Spleen (tissue), 11 donors: ENCODE measurements at regions not wholly inside any gene's neighbourhood (a gene's known extent, or its start where the extent isn't known, plus 50 kb on each side); places are given as distances from the start of the nearest gene placed in this dataset.

Experiments
- DNase-seq: peaks from one replicate; pipeline ENCODE4 v3.0.0-alpha.2; 2020
- H3K27ac ChIP-seq, 8 donors: fragments of 200-600 bp; sonication (generic) in 7 of 8; 1 replicate in 4 of 8; 2 replicates in 4 of 8; pipeline versions ENCODE4 v1.5.0 to v1.8.0; 2016 to 2021; ENCODE audit warnings: inconsistent platforms in 4 of 8, mild to moderate bottlenecking in 4 of 8, moderate library complexity in 1 of 8
- H3K27me3 ChIP-seq, 7 donors: fragments of 200-600 bp; sonication (generic) in 6 of 7; replicated peaks in 1 of 7; 1 replicate in 4 of 7; 2 replicates in 3 of 7; pipeline versions ENCODE4 v1.5.0 to v1.8.0; 2016 to 2021; ENCODE audit warnings: inconsistent platforms in 3 of 7, mild to moderate bottlenecking in 1 of 7
- H3K36me3 ChIP-seq, 6 donors: fragments of 200-600 bp; sonication (generic) in 5 of 6; 1 replicate in 4 of 6; 2 replicates in 2 of 6; pipeline versions ENCODE4 v1.5.0 to v1.8.0; 2016 to 2021; ENCODE audit warnings: inconsistent platforms in 2 of 6
- H3K4me1 ChIP-seq, 6 donors: fragments of 200-600 bp; sonication (generic) in 5 of 6; 1 replicate in 3 of 6; 2 replicates in 3 of 6; pipeline versions ENCODE4 v1.5.0 to v1.8.0; 2016 to 2021; ENCODE audit warnings: inconsistent platforms in 3 of 6
- H3K4me3 ChIP-seq, 8 donors: fragments of 200-600 bp; sonication (generic) in 7 of 8; 1 replicate in 4 of 8; 2 replicates in 4 of 8; pipeline versions ENCODE4 v1.5.0 to v1.8.0; 2016 to 2021; ENCODE audit warnings: inconsistent platforms in 4 of 8, mild to moderate bottlenecking in 4 of 8, moderate library complexity in 2 of 8
- H3K9me3 ChIP-seq, 8 donors: fragments of 200-600 bp; sonication (generic) in 7 of 8; 1 replicate in 4 of 8; 2 replicates in 4 of 8; pipeline versions ENCODE4 v1.5.0 to v1.8.0; 2016 to 2021; ENCODE audit warnings: inconsistent platforms in 4 of 8
- POLR2A ChIP-seq, 3 donors: fragments of 450-650 bp; IDR thresholded peaks; one replicate each; pipeline ENCODE4 v1.5.1; 2017; ENCODE audit warnings: antibody characterized with exemption in 3 of 3, mild to moderate bottlenecking in 1 of 3
- POLR2AphosphoS5 ChIP-seq, 3 donors: sonication (generic); formaldehyde crosslinking; IDR thresholded peaks; one replicate each; pipeline ENCODE4 v1.5.1; 2017; ENCODE audit warnings: antibody characterized with exemption in 3 of 3
- WGBS, 5 donors: extraction: QIAGEN DNeasy Blood & Tissue Kit in 3 of 5; methylation state at CpG; one replicate each; pipeline versions ENCODE4 v1.1.5 to v1.1.7; 2013 to 2018; 5-methylcytosine and 5-hydroxymethylcytosine counted together
- intact Hi-C: fragments of 100-400 bp; cut with DNase I; formaldehyde crosslinking; loops from one replicate; pipeline ENCODE4 v1.15.0; 2023; ENCODE audit warnings: low total_unique reads
- TF ChIP-seq, protein P1 (sequence below), 11 experiments: fragments of 200-600 bp in 7 of 11; fragments of 450-650 bp in 4 of 11; sonication (generic) in 4 of 11; IDR thresholded peaks in 8 of 11; conservative IDR thresholded peaks in 3 of 11; 1 replicate in 7 of 11; 2 replicates in 4 of 11; pipeline versions ENCODE4 v1.4.0 to v1.8.0; 2016 to 2021; ENCODE audit warnings: antibody characterized with exemption in 11 of 11, inconsistent platforms in 4 of 11, mild to moderate bottlenecking in 1 of 11
- donor health status: healthy with polysubstance abuse.
- donor health status: DM: no; HTN: no; CAD: no; lungs with moderate emphysema.
- donor health status: DM: no; HTN: no; CAD: no.
- donor health status: Bipolar disorder and iron deficiency.
- donor health status: healthy.
- donor health status: DM: no; HTN: no; CAD: no.
- donor health status: DM: yes; HTN: yes; CAD: no.

DNA sequence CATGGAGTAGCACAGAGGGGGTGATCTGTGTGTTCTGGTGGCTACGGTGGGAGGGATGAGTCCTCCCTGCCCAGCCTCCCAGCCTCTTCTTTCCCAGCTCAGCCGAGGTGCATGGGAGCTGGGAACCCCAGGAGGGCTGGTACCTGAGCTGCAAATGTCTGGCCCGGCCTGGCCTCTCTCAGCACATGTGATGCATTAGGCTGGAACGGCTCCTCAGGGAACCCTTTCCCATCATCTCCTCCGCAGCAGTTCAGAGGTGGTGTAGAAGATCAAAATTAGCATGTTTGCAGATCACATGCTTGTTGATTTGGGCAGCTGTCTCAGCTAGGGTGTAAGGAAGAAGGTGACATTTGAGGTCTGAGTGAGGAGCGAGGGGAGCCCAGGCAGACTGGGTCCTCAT is 126.6 kb downstream of the EMX2 start:
- Histone ChIP-seq H3K27me3 (peaks cover 0 to 10% (median 0%) of the 10 kb centered on the region in 7 donors), H3K27ac (no peak overlapping the region), H3K4me1 (no peaks in the 10 kb centered on the region), H3K4me3 (no peak overlapping the region), H3K9me3 (no peaks in the 10 kb centered on the region), H3K36me3 (no peaks in the 10 kb centered on the region)
- DNase-seq, result no peak
- TF ChIP-seq, protein P1, sequence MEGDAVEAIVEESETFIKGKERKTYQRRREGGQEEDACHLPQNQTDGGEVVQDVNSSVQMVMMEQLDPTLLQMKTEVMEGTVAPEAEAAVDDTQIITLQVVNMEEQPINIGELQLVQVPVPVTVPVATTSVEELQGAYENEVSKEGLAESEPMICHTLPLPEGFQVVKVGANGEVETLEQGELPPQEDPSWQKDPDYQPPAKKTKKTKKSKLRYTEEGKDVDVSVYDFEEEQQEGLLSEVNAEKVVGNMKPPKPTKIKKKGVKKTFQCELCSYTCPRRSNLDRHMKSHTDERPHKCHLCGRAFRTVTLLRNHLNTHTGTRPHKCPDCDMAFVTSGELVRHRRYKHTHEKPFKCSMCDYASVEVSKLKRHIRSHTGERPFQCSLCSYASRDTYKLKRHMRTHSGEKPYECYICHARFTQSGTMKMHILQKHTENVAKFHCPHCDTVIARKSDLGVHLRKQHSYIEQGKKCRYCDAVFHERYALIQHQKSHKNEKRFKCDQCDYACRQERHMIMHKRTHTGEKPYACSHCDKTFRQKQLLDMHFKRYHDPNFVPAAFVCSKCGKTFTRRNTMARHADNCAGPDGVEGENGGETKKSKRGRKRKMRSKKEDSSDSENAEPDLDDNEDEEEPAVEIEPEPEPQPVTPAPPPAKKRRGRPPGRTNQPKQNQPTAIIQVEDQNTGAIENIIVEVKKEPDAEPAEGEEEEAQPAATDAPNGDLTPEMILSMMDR (IDR thresholded peaks at IDR 0.05 in 8 of 11, conservative IDR thresholded peaks at IDR 0.05 in 3 of 11), result no peak
- TF ChIP-seq POLR2AphosphoS5 (IDR thresholded peaks at IDR 0.05), result no peak
- TF ChIP-seq POLR2A (IDR thresholded peaks at IDR 0.05), result no peak
- intact Hi-C loops, result no loop called here
- WGBS, 5 donors, result 76 to 90% (median 78%) methylated on average over 5 to 6 of the region's 6 CpGs

DNA sequence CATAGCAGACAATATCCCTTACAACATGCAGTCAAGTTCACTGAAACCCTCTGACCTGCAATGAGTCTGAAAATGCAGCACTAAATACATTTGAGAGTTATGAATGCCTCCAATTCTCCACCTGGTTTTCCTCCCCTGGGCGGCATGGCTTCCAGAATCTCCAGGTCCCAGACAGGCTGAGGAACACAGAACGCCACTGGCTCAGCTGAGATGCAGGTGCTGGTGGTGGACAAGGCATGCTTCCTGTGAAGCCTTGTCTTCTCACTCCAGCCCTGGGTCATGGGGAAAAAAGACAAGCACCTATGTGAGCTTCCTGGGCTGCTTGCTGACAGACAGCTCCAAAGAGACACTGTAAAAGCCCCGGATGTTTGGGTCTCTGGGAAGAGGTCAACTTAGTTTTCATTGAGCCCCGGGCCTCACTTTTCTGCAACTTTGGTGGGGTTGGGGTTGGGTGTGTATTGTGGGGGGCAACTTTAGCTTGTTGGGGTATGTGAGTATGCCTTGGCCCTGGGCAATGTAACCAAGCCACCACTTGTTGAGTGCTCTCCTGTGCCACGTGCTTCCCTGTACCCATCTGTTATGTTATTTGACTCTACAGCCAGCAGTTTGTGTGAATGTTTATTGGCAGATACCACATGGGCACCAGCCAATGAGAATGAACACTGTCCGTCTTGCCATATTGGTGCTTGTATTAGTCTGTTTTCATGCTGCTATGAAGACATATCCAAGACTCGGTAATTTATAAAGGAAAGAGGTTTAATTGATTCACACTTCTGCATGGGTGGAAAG is 127.8 kb downstream of the EMX2 start:
- TF ChIP-seq POLR2AphosphoS5 (IDR thresholded peaks at IDR 0.05) (no peak), POLR2A (IDR thresholded peaks at IDR 0.05) (no peak)
- TF ChIP-seq, protein P1 (IDR thresholded peaks at IDR 0.05 in 8 of 11, conservative IDR thresholded peaks at IDR 0.05 in 3 of 11), result no peak
- 82 to 94% (median 86%) methylated on average over 7 of the region's 7 CpGs for WGBS, 5 donors
- no peaks in the 10 kb centered on the region for H3K36me3 ChIP-seq
- DNase-seq, result no peak
- H3K9me3 ChIP-seq, result no peaks in the 10 kb centered on the region
- no peak overlapping the region for H3K4me3 ChIP-seq
- H3K27ac ChIP-seq, result no peak overlapping the region
- H3K4me1 ChIP-seq, result no peaks in the 10 kb centered on the region
- intact Hi-C loops, result no loop called here
- peaks cover 0 to 13% (median 0%) of the 10 kb centered on the region in 7 donors for H3K27me3 ChIP-seq

DNA sequence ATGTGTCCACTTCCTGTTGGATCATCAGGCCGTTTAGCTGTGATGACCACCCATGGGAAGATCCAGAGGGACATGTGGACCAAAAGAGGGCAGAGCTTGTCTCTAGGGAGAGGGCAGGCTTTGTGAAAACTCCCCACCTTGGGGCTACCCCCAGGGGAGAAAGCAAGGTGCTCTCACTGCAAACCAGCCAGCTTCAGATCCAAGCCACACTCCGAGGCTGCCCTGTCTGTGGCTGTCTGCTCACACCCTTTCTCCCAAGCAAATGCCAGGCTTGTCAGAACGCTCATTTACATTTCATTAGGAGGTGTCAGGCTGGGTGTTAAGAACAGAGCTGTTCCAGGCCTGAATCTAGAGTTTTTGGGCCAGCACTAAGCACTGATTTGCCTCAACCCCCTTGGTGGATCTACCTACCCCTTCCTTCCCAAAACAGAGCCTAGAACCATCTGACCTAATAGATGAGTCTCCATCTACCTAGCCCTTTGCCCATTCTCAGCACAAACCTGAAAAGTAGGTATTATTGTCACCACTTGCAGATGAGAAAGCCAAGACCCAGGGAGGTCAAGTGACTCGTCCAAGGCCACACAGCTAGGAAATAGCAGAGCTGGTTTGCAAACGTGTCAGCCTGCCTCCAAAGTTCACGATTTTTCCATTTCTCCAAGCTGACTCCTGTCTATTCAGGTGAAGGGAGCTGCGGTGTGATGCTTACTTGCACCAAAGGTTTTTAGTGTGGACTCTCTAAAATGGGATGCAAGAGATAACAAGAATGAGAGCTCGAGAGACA is 130.9 kb downstream of the EMX2 start:
- no peaks in the 10 kb centered on the region for H3K4me1 ChIP-seq
- H3K4me3 ChIP-seq, result no peak overlapping the region
- peaks cover 0 to 35% (median 0%) of the 10 kb centered on the region in 7 donors for H3K27me3 ChIP-seq
- TF ChIP-seq POLR2A (IDR thresholded peaks at IDR 0.05) (no peak), POLR2AphosphoS5 (IDR thresholded peaks at IDR 0.05) (no peak)
- TF ChIP-seq, protein P1 (IDR thresholded peaks at IDR 0.05 in 8 of 11, conservative IDR thresholded peaks at IDR 0.05 in 3 of 11), result no peak
- H3K27ac ChIP-seq, result no peak overlapping the region
- WGBS, 5 donors, result 64 to 72% (median 66%) methylated on average over 7 to 8 of the region's 8 CpGs
- DNase-seq, result no peak
- no peaks in the 10 kb centered on the region for H3K36me3 ChIP-seq
- peaks cover 0 to 8% (median 0%) of the 10 kb centered on the region in 8 donors for H3K9me3 ChIP-seq
- intact Hi-C loops, result no loop called here

DNA sequence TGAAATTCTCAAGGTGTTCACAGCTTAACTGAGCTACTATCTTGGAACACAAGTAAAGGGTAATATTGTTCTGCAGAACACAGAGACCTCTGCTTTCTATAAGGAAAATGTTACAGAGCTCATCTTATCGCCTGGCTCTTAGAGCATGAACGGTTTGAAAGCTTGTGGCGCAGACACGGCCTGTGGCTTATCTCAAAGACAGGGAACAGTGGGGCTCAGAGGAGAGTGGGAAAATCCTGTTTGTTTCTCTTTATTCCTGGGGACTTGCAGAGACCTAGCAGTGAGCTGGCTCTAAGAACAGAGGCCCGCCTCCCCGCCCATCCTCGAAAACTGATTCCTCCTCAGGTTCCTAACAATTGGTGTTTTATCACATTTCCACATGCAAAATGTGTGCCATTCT is 131.7 kb downstream of the EMX2 start:
- 78 to 88% (median 84%) methylated on average over 7 of the region's 7 CpGs for WGBS, 5 donors
- H3K36me3 ChIP-seq, result no peaks in the 10 kb centered on the region
- TF ChIP-seq, protein P1 (IDR thresholded peaks at IDR 0.05 in 8 of 11, conservative IDR thresholded peaks at IDR 0.05 in 3 of 11), result no peak
- TF ChIP-seq POLR2A (IDR thresholded peaks at IDR 0.05) (no peak), POLR2AphosphoS5 (IDR thresholded peaks at IDR 0.05) (no peak)
- peaks cover 0 to 39% (median 0%) of the 10 kb centered on the region in 7 donors for H3K27me3 ChIP-seq
- no peak for DNase-seq
- peaks cover 0 to 8% (median 0%) of the 10 kb centered on the region in 8 donors for H3K9me3 ChIP-seq
- intact Hi-C loops, result no loop called here
- no peaks in the 10 kb centered on the region for H3K4me1 ChIP-seq
- no peak overlapping the region for H3K4me3 ChIP-seq
- no peak overlapping the region for H3K27ac ChIP-seq
